B cell (primary cell): ENCODE measurements at regions not wholly inside any gene's neighbourhood (a gene's known extent, or its start where the extent isn't known, plus 50 kb on each side); places are given as distances from the start of the nearest gene placed in this dataset.

Experiments used
- ATAC-seq: fragments of 200-7000 bp; cut with Tn5 transposase; one replicate; pipeline ENCODE4 v1.10.0; 2021; ENCODE audit warnings: low read depth, mild to moderate bottlenecking, moderate number of reproducible peaks, moderate library complexity
- CTCF ChIA-PET: fragments of 350-600 bp; sonication (Branson Sonifier 250); formaldehyde crosslinking; loops from one replicate; lab custom pipeline; 2021; ENCODE audit warnings: antibody characterized with exemption, inconsistent platforms; lab: Charles Lee
- POLR2A ChIA-PET: fragments of 350-600 bp; sonication (Branson Sonifier 250); formaldehyde crosslinking; loops from one replicate; lab custom pipeline; 2021; ENCODE audit warnings: antibody characterized with exemption; lab: Charles Lee
- DNase-seq: peaks from one replicate; pipeline ENCODE4 v3.0.0; 2013
- H2AFZ ChIP-seq: 2 replicates; pipeline ENCODE4 v1.6.1; 2012; ENCODE audit warnings: mild to moderate bottlenecking, low read depth, low read length; ENCODE audit not compliant: insufficient read depth, poor library complexity, severe bottlenecking
- H3K27ac ChIP-seq, 2 donors: 1 replicate in 1 of 2; 2 replicates in 1 of 2; pipeline ENCODE4 v1.5.1; 2012 to 2013; ENCODE audit warnings: low read length in 2 of 2, mild to moderate bottlenecking in 2 of 2, moderate library complexity in 1 of 2
- H3K27me3 ChIP-seq, 4 experiments: fragments of 200-600 bp in 1 of 4; sonication (generic) in 1 of 4; replicated peaks in 1 of 4; 1 replicate in 2 of 4; 2 replicates in 2 of 4; pipeline versions ENCODE4 v1.6.1 to v1.7.0; 2013 to 2016; ENCODE audit warnings: low read length in 3 of 4, mild to moderate bottlenecking in 2 of 4, mixed read lengths in 1 of 4, moderate library complexity in 1 of 4; ENCODE audit not compliant: insufficient read depth in 4 of 4, control insufficient read depth in 3 of 4; ENCODE audit errors: control extremely low read depth in 1 of 4
- H3K36me3 ChIP-seq, 2 experiments: replicated peaks in 1 of 2; 1 replicate in 1 of 2; 2 replicates in 1 of 2; pipeline versions ENCODE4 v1.6.1 to v1.7.1; 2013; ENCODE audit warnings: low read length in 1 of 2; ENCODE audit not compliant: insufficient read depth in 2 of 2, control insufficient read depth in 1 of 2; ENCODE audit errors: control extremely low read depth in 1 of 2, extremely low read depth in 1 of 2
- H3K4me1 ChIP-seq, 2 donors: fragments of 200-600 bp in 1 of 2; sonication (generic) in 1 of 2; 1 replicate in 1 of 2; 2 replicates in 1 of 2; pipeline versions ENCODE4 v1.5.1 to v1.6.1; 2013 to 2017; ENCODE audit warnings: low read length in 2 of 2; ENCODE audit not compliant: control insufficient read depth in 2 of 2, insufficient read depth in 2 of 2
- H3K4me2 ChIP-seq: replicated peaks from 2 replicates; pipeline ENCODE3; 2012; ENCODE audit warnings: mild to moderate bottlenecking, low read depth, low read length; ENCODE audit not compliant: poor library complexity, severe bottlenecking
- H3K4me3 ChIP-seq, 5 experiments: fragments of 200-600 bp in 1 of 5; sonication (generic) in 1 of 5; 1 replicate in 3 of 5; 2 replicates in 2 of 5; pipeline versions ENCODE4 v1.5.1 to v1.7.0; 2011 to 2016; ENCODE audit warnings: low read length in 4 of 5, mild to moderate bottlenecking in 4 of 5, low read depth in 2 of 5, control low read depth in 1 of 5, moderate library complexity in 1 of 5; ENCODE audit not compliant: insufficient read depth in 1 of 5; ENCODE audit errors: control extremely low read depth in 1 of 5, extremely low read depth in 1 of 5
- H3K79me2 ChIP-seq: fragments of 200-600 bp; sonication (generic); one replicate; pipeline ENCODE4 v1.6.0; 2016; ENCODE audit warnings: low read length; ENCODE audit not compliant: control insufficient read depth, insufficient read depth
- H3K9ac ChIP-seq: fragments of 200-600 bp; sonication (generic); 2 replicates; pipeline ENCODE4 v1.6.1; 2017; ENCODE audit warnings: mild to moderate bottlenecking, low read length, moderate library complexity
- H3K9me3 ChIP-seq, 3 donors: one replicate each; pipeline versions ENCODE4 v1.6.1 to v1.7.1; 2013; ENCODE audit warnings: low read length in 2 of 3; ENCODE audit not compliant: control insufficient read depth in 2 of 3, insufficient read depth in 1 of 3; ENCODE audit errors: control extremely low read depth in 1 of 3
- H4K20me1 ChIP-seq: 2 replicates; pipeline ENCODE4 v1.6.0; 2012; ENCODE audit warnings: mild to moderate bottlenecking, low read length; ENCODE audit not compliant: insufficient read depth, control insufficient read depth, poor library complexity, severe bottlenecking
- H3K27ac Mint-ChIP-seq: one replicate; pipeline ENCODE4 v1.8.0; 2021; ENCODE audit warnings: mixed read lengths
- H3K27me3 Mint-ChIP-seq: one replicate; pipeline ENCODE4 v1.8.0; 2021; ENCODE audit warnings: mixed read lengths
- H3K4me1 Mint-ChIP-seq: one replicate; pipeline ENCODE4 v1.8.0; 2021; ENCODE audit warnings: mixed read lengths
- H3K4me3 Mint-ChIP-seq: one replicate; pipeline ENCODE4 v1.8.0; 2021; ENCODE audit warnings: mixed read lengths
- H3K9me3 Mint-ChIP-seq: one replicate; pipeline ENCODE4 v1.8.0; 2022; ENCODE audit warnings: mixed read lengths; ENCODE audit not compliant: insufficient read depth
- EZH2 ChIP-seq: IDR thresholded peaks from 2 replicates; pipeline ENCODE4 v1.6.1; 2012; ENCODE audit warnings: borderline replicate concordance, low read depth, mild to moderate bottlenecking, moderate library complexity, low read length; ENCODE audit not compliant: insufficient read depth, poor library complexity, severe bottlenecking
- WGBS: methylation state at CpG from one replicate; pipeline ENCODE4 v1.1.5; 2013; ENCODE audit warnings: missing lambda C conversion rate; ENCODE audit not compliant: insufficient coverage; 5-methylcytosine and 5-hydroxymethylcytosine counted together
- intact Hi-C: fragments of 100-400 bp; cut with micrococcal nuclease; formaldehyde crosslinking; loops from one replicate; pipeline ENCODE4 v1.10.0; 2022
- TF ChIP-seq, protein P1 (sequence below): fragments of 200-600 bp; IDR thresholded peaks from one replicate; pipeline ENCODE4 v1.8.0; 2022; ENCODE audit warnings: antibody characterized with exemption, mild to moderate bottlenecking

DNA sequence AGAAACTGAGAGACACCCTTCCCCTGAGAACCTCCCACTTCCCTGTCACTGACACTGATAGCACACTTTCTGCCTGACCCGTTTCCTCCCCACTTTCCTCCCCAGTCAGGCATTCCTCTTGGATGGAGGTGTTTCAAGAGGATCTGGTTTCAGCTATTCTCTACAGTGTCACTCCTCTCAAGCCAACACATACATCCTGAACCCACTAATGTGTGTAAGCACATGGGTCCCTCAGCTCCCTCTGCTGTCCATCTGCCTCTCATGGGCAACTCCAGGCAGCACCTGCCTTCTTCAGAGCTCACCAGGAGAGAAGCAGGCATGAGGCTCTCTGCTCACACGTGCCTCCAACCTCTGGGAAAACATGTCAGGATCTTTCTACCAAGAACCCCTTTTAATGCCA lies 207.6 kb downstream of the NAF1 start:
- Mint-ChIP-seq H3K9me3 (no peaks in the 10 kb centered on the region), H3K4me3 (no peak overlapping the region), H3K27me3 (no peaks in the 10 kb centered on the region), H3K27ac (no peak overlapping the region), H3K4me1 (no peaks in the 10 kb centered on the region)
- no peak overlapping the region for H3K4me3 ChIP-seq
- no peaks in the 10 kb centered on the region for H3K9me3 ChIP-seq
- POLR2A ChIA-PET: no interaction called here
- H4K20me1 ChIP-seq: no peaks in the 10 kb centered on the region
- WGBS: 60% methylated on average over 1 of the region's 2 CpGs
- no peak for DNase-seq
- H2AFZ ChIP-seq: no peak overlapping the region
- H3K27me3 ChIP-seq: no peaks in the 10 kb centered on the region
- no peak overlapping the region for H3K27ac ChIP-seq
- no peak overlapping the region for H3K9ac ChIP-seq
- intact Hi-C loops: no loop called here
- H3K4me2 ChIP-seq: no peak overlapping the region
- TF ChIP-seq, protein P1, sequence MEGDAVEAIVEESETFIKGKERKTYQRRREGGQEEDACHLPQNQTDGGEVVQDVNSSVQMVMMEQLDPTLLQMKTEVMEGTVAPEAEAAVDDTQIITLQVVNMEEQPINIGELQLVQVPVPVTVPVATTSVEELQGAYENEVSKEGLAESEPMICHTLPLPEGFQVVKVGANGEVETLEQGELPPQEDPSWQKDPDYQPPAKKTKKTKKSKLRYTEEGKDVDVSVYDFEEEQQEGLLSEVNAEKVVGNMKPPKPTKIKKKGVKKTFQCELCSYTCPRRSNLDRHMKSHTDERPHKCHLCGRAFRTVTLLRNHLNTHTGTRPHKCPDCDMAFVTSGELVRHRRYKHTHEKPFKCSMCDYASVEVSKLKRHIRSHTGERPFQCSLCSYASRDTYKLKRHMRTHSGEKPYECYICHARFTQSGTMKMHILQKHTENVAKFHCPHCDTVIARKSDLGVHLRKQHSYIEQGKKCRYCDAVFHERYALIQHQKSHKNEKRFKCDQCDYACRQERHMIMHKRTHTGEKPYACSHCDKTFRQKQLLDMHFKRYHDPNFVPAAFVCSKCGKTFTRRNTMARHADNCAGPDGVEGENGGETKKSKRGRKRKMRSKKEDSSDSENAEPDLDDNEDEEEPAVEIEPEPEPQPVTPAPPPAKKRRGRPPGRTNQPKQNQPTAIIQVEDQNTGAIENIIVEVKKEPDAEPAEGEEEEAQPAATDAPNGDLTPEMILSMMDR: no peak
- TF ChIP-seq EZH2: no peak
- no peaks in the 10 kb centered on the region for H3K4me1 ChIP-seq
- H3K79me2 ChIP-seq: no peaks in the 10 kb centered on the region
- no peak for ATAC-seq
- H3K36me3 ChIP-seq: no peaks in the 10 kb centered on the region
- CTCF ChIA-PET: no interaction called here

DNA sequence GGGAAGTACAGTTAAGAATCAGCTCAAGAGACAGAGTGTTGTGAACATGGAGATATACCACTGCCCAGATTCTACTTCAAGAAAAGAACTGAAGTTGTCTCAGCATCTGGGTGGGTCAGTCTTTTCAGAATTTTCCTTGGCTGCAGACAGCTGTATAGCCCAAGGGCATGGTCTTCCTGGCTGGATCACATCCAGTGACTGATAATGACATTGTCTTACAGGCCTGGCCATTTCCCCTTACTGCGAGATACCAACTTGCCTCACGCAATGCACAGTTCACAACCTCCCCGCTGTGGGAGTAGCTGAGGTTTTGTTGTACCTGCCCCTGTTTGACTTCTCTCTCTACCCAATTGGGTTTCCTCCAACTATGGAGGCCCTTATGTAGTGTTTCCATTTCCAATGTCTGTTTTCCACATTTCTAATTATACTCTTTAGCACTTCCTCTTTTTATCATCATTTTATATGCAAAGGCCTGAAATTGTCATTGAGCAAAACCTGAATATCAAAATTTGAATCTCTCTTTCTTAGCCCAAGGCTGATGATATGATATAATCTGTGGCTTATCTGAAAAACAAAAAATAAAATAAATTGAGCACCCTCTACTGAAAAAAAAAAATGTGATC lies 209.1 kb downstream of the NAF1 start:
- Histone ChIP-seq H4K20me1 (no peaks in the 10 kb centered on the region), H3K4me2 (no peak overlapping the region), H3K36me3 (no peaks in the 10 kb centered on the region), H3K9ac (no peak overlapping the region), H3K4me3 (no peak overlapping the region), H3K4me1 (no peaks in the 10 kb centered on the region), H3K79me2 (no peaks in the 10 kb centered on the region), H3K27ac (no peak overlapping the region), H3K9me3 (no peaks in the 10 kb centered on the region), H3K27me3 (no peaks in the 10 kb centered on the region), H2AFZ (no peak overlapping the region)
- H3K9me3 Mint-ChIP-seq: no peaks in the 10 kb centered on the region
- H3K27me3 Mint-ChIP-seq: no peaks in the 10 kb centered on the region
- TF ChIP-seq, protein P1: no peak
- no peak for TF ChIP-seq EZH2
- 93% methylated on average over 3 of the region's 3 CpGs for WGBS
- intact Hi-C loops: no loop called here
- ChIA-PET POLR2A (no interaction called here), CTCF (no interaction called here)
- H3K4me1 Mint-ChIP-seq: no peaks in the 10 kb centered on the region
- H3K27ac Mint-ChIP-seq: no peak overlapping the region
- ATAC-seq (no peak), DNase-seq (no peak)
- H3K4me3 Mint-ChIP-seq: no peak overlapping the region
